Activated CD8-positive, alpha-beta T cell treated with anti-CD3 and anti-CD28 coated beads for 36 hours (primary cell): ENCODE measurements at regions not wholly inside any gene's neighbourhood (a gene's known extent, or its start where the extent isn't known, plus 50 kb on each side); places are given as distances from the start of the nearest gene placed in this dataset.

Experiments used
- ATAC-seq: fragments of 200-7000 bp; cut with Tn5 transposase; one replicate; pipeline ENCODE4 v1.10.0; 2021; ENCODE audit warnings: mild to moderate bottlenecking, moderate library complexity
- CTCF ChIA-PET: fragments of 350-600 bp; sonication (Branson Sonifier 250); formaldehyde crosslinking; loops from one replicate; lab custom pipeline; 2021; ENCODE audit warnings: antibody characterized with exemption; lab: Charles Lee
- POLR2A ChIA-PET: fragments of 350-600 bp; sonication (Branson Sonifier 250); formaldehyde crosslinking; loops from one replicate; lab custom pipeline; 2021; ENCODE audit warnings: antibody characterized with exemption; lab: Charles Lee
- DNase-seq: peaks from one replicate; pipeline ENCODE4 v3.0.0-alpha.2; 2020
- H3K27ac Mint-ChIP-seq: one replicate; pipeline ENCODE4 v1.8.0; 2021; ENCODE audit warnings: mild to moderate bottlenecking, mixed read lengths
- H3K27me3 Mint-ChIP-seq: one replicate; pipeline ENCODE4 v1.8.0; 2021; ENCODE audit warnings: mixed read lengths
- H3K36me3 Mint-ChIP-seq: one replicate; pipeline ENCODE4 v1.8.0; 2021; ENCODE audit warnings: low read depth, mixed read lengths
- H3K4me1 Mint-ChIP-seq: one replicate; pipeline ENCODE4 v1.8.0; 2021; ENCODE audit warnings: low read depth, mixed read lengths
- H3K4me3 Mint-ChIP-seq: one replicate; pipeline ENCODE4 v1.8.0; 2021; ENCODE audit warnings: mild to moderate bottlenecking, moderate library complexity, mixed read lengths
- H3K9me3 Mint-ChIP-seq: one replicate; pipeline ENCODE4 v1.8.0; 2021; ENCODE audit warnings: mixed read lengths
- CTCF ChIP-seq: fragments of 200-600 bp; IDR thresholded peaks from one replicate; pipeline ENCODE4 v1.8.0; 2022; ENCODE audit warnings: antibody characterized with exemption, mild to moderate bottlenecking
- intact Hi-C: fragments of 100-400 bp; cut with micrococcal nuclease; formaldehyde crosslinking; loops from one replicate; pipeline ENCODE4 v1.10.0; 2022

GRCh38 chr18:45458033-45458432 lies 157.2 kb upstream of the SLC14A2 start:
- ATAC-seq (no peak), DNase-seq (no peak)
- POLR2A ChIA-PET = interaction anchor here (0.7 kb wide), 1 partner anchor 231 kb away, joined by 3 read pairs; no protein-coding TSS in a partner anchor
- Mint-ChIP-seq H3K36me3 (no peaks in the 10 kb centered on the region), H3K4me1 (no peaks in the 10 kb centered on the region), H3K27ac (no peak overlapping the region), H3K4me3 (no peak overlapping the region), H3K27me3 (peaks cover 8% of the 10 kb centered on the region), H3K9me3 (no peaks in the 10 kb centered on the region)
- no peak for TF ChIP-seq CTCF
- intact Hi-C loops = no loop called here
- CTCF ChIA-PET = no interaction called here

GRCh38 chr18:45462179-45462578 lies 153.1 kb upstream of the SLC14A2 start:
- Mint-ChIP-seq H3K4me3 (no peak overlapping the region), H3K9me3 (no peaks in the 10 kb centered on the region), H3K4me1 (no peaks in the 10 kb centered on the region), H3K27ac (no peak overlapping the region), H3K36me3 (no peaks in the 10 kb centered on the region), H3K27me3 (peaks cover 1% of the 10 kb centered on the region)
- ChIA-PET POLR2A (no interaction called here), CTCF (no interaction called here)
- intact Hi-C loops = no loop called here
- TF ChIP-seq CTCF = no peak
- DNase-seq (no peak), ATAC-seq (no peak)

- DNase-seq (no peak), ATAC-seq (no peak)
- ChIA-PET CTCF (no interaction called here), POLR2A (no interaction called here)
- H3K4me3 Mint-ChIP-seq = no peak overlapping the region
- TF ChIP-seq CTCF = no peak
- no peak overlapping the region for H3K27ac Mint-ChIP-seq
- intact Hi-C loops = no loop called here
- H3K4me1 Mint-ChIP-seq = no peaks in the 10 kb centered on the region
- no peaks in the 10 kb centered on the region for H3K36me3 Mint-ChIP-seq
- H3K27me3 Mint-ChIP-seq = peaks cover 1% of the 10 kb centered on the region
- H3K9me3 Mint-ChIP-seq = no peaks in the 10 kb centered on the region
Observed at GRCh38 chr18:45463451-45463850, 151.8 kb upstream of the SLC14A2 start.

GRCh38 chr18:45464619-45465018 lies 150.7 kb upstream of the SLC14A2 start:
- ATAC-seq (no peak), DNase-seq (no peak)
- H3K27me3 Mint-ChIP-seq = peaks cover 1% of the 10 kb centered on the region
- H3K4me3 Mint-ChIP-seq = no peak overlapping the region
- H3K4me1 Mint-ChIP-seq = no peaks in the 10 kb centered on the region
- intact Hi-C loops = no loop called here
- no peak for TF ChIP-seq CTCF
- H3K36me3 Mint-ChIP-seq = no peaks in the 10 kb centered on the region
- ChIA-PET CTCF (no interaction called here), POLR2A (no interaction called here)
- no peak overlapping the region for H3K27ac Mint-ChIP-seq
- no peaks in the 10 kb centered on the region for H3K9me3 Mint-ChIP-seq

DNA sequence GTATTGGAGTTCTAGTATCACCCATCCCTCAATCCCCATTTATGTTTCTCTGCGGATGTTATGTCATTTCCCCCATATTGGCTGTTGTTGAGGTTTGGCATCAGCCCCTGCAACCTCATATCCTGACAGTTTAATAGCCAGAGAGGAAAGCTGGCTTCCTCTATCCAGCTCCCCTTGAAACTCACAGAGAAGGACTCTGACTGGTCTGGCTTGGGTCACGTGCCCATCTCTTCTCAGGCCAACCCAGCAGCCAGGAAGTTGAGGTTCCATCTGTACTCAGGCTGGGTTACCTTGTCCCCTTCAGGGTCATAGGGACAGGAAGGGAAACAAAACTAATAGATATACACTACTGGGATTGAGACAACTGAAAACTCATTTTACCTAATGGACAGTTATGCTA lies 148.0 kb upstream of the SLC14A2 start:
- no peaks in the 10 kb centered on the region for H3K36me3 Mint-ChIP-seq
- CTCF ChIA-PET = no interaction called here
- no peak for DNase-seq
- POLR2A ChIA-PET = no interaction called here
- peaks cover 1% of the 10 kb centered on the region for H3K27me3 Mint-ChIP-seq
- no peaks in the 10 kb centered on the region for H3K4me1 Mint-ChIP-seq
- no peaks in the 10 kb centered on the region for H3K9me3 Mint-ChIP-seq
- H3K4me3 Mint-ChIP-seq = no peak overlapping the region
- no peak for ATAC-seq
- intact Hi-C loops = no loop called here
- no peak for TF ChIP-seq CTCF
- no peak overlapping the region for H3K27ac Mint-ChIP-seq
